ENCODE measurements at regions not wholly inside any gene's neighbourhood (a gene's known extent, or its start where the extent isn't known, plus 50 kb on each side); places are given as distances from the start of the nearest gene placed in this dataset.

DNA sequence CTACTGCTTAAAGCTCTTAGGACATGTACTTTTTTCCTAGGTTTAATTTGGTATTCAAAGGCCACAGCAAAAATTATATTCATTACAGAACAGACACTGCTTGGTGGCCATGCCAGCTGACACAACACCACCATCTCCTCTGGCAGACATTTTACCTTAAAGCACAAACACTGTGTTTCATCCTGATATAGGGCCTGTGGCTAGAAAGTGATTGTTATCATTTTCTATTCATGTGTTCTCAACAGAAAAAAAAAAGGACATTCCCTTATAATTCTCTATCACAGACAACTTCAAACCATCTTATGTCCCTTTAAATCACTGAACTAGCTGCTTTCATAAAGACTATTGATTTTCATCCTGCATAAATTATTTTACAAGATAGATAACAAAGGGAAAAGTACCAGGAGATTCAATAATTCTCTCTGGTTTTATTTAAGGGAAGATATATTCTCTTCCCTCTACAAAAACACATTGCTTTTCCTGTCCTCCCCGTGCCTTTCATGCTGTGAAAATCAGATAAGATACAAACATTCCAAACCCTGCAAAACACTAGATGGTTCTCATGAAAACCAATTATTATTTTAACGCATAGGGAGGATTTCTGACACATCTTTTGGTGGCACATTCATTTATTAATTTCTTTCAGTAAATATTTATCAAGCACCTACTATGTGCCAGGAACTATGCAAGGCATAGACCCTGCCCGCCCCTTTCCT, 139.3 kb upstream of the TMCC3 start:
- Mint-ChIP-seq H3K9me3 (no peaks in the 10 kb centered on the region), H3K27ac (no peak overlapping the region), H3K4me3 (no peak overlapping the region), H3K4me1 (peaks cover 2% of the 10 kb centered on the region), H3K27me3 (peaks cover 8% of the 10 kb centered on the region)
- DNase-seq (no peak), ATAC-seq (no peak)

DNA sequence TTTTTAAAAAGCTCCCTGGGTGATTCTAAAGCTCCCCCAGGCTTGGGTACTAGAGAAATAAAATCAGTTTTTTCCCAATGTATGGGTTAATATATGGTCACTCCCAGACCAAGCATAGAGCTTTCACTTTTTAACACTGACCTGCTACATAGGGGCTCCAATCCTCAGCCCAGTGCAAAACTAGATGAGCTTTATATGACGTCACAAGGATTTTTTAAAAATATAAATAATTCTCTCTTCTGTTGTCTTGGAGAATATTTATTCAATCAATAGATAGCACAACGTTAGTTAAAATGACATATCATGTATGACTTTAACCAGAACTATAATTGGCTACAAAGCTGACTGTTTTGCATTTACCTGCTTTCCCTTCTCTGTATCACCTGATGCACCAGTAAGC, 137.9 kb upstream of the TMCC3 start:
- ATAC-seq (no peak), DNase-seq (no peak)
- Mint-ChIP-seq H3K9me3 (no peaks in the 10 kb centered on the region), H3K27ac (no peak overlapping the region), H3K27me3 (peaks cover 8% of the 10 kb centered on the region), H3K4me3 (no peak overlapping the region), H3K4me1 (no peaks in the 10 kb centered on the region)

DNA sequence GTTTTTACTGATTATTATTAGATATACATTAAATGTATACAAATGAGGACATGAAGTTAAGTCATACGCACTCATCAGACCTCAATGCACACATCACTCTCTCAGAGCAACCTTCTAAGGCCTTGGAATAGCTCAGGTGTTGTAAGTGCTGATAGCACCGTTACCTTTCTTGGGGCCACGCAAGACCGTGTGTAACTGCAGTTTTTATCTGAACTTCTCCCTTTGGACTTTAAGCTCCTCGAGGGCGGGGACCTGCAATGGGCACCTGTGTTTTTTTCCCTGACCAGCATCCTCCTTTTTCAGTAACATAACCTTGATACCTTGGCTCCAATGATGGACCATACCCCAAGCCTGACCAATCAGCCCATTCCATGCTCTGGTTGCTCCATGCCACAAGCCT, 136.5 kb upstream of the TMCC3 start:
- ATAC-seq, result no peak
- no peak for DNase-seq
- Mint-ChIP-seq H3K9me3 (peaks cover 0 to 8% of the 10 kb centered on the region in 2 donors), H3K27me3 (peaks cover 19% of the 10 kb centered on the region), H3K4me3 (no peak overlapping the region), H3K4me1 (no peaks in the 10 kb centered on the region), H3K27ac (no peak overlapping the region)

DNA sequence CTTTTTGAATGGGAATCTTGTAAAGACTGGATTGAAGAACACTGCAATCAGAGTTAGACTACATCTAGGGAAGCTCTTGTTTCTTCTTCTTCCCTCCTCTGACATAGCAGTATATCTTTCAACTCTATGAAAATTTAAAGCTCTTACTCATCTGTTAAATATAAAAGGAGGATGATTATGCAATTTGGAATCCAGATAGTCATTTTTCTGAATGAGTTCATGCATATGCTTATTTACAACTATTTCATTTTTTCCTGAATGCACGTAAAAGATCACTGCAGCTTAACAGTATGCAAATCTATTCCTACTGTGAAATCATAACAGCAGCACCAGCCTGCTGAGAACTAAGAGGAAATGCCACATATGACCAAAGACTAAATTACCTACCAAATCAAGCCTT, 133.5 kb upstream of the TMCC3 start:
- Mint-ChIP-seq H3K27me3 (peaks cover 27% of the 10 kb centered on the region), H3K9me3 (peaks cover 0 to 8% of the 10 kb centered on the region in 2 donors), H3K27ac (no peak overlapping the region), H3K4me3 (no peak overlapping the region), H3K4me1 (no peaks in the 10 kb centered on the region)
- no peak for ATAC-seq
- DNase-seq, result no peak

DNA sequence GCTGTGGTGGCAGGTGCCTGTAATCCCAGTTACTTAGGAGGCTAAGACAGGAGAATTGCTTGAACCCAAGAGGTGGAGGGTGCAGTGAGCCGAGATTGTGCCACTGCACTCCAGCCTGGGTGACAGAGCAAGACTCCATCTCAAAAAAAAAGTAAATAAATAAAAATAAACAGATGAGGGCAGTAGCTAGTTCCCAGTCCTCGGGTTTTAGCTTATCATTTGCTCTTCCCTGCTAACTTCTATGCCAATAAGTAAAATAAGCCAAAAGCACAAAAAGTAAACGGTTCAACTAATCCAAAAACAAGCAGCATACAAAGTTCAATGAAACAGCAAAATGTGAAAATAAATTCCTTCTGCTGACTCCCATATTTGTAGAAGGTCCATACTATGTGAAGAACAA, 133.0 kb upstream of the TMCC3 start:
- H3K27ac Mint-ChIP-seq, result no peak overlapping the region
- H3K27me3 Mint-ChIP-seq, result peaks cover 29% of the 10 kb centered on the region
- no peak overlapping the region for H3K4me3 Mint-ChIP-seq
- ATAC-seq, result no peak
- H3K4me1 Mint-ChIP-seq, result no peaks in the 10 kb centered on the region
- DNase-seq, result no peak
- H3K9me3 Mint-ChIP-seq, result peaks cover 0 to 8% of the 10 kb centered on the region in 2 donors

DNA sequence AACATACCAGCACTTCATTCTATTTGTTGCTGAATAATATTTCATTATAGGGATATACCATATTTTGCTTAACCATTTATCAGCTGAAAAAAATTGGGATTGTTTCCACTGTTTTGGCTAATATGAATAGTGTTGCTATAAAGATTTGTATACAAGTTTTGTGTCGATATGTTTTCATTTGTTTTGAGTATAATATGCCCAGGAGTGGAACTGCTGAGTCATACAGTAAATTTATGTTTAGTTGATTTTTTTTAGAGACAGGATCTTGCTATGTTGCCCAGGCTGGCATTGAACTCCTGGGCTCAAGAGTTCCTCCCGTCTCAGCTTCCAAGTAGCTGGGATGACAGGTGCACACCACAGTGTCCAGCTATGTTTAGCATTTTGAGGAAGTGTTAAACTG, 131.5 kb upstream of the TMCC3 start:
- Mint-ChIP-seq H3K9me3 (peaks cover 0 to 8% of the 10 kb centered on the region in 2 donors), H3K4me3 (no peak overlapping the region), H3K27ac (no peak overlapping the region), H3K27me3 (peaks cover 39% of the 10 kb centered on the region), H3K4me1 (no peaks in the 10 kb centered on the region)
- ATAC-seq (no peak), DNase-seq (no peak)

DNA sequence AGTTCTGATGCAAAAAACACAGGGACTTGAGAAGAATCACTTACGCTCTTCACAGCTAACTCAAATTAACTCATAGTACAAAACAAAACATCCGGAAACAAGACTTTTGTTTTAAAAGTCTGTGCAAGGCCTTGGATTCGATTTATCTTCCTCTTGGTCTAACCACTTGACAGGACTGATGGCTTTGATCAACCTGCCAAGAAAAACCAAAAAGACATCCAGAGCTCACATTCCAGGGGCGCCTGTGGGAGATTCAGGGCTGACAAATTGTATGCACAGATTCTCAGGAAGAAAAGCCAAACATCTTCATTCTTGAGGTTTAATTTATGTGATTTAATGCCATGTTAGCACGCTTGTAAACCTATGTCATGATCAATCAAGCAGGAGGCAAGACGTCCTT, 129.1 kb upstream of the TMCC3 start:
- H3K27me3 Mint-ChIP-seq, result peaks cover 47% of the 10 kb centered on the region
- no peak for ATAC-seq
- no peak for DNase-seq
- no peak overlapping the region for H3K27ac Mint-ChIP-seq
- peaks cover 0 to 8% of the 10 kb centered on the region in 2 donors for H3K9me3 Mint-ChIP-seq
- H3K4me3 Mint-ChIP-seq, result no peak overlapping the region
- H3K4me1 Mint-ChIP-seq, result no peaks in the 10 kb centered on the region

DNA sequence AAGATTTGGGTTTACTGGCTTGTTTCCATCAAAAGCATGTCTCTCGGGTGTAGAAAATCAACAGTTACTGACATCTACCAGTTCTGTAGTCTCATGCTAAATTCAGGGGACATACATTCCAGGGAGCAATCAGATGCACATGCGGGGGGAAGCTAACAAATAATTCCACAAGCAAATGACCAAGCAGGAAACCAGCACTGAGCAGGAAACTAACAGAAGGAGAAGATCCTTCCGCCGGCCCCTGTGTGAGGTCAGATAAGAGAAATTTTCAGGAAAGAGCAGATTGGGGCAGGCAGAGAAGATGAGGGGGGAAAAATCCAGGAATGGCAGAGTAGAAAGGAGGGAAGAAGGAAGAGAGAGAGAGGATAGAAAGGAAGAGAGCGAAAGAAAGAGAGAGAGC, 127.6 kb upstream of the TMCC3 start:
- Mint-ChIP-seq H3K27me3 (peaks cover 45% of the 10 kb centered on the region), H3K27ac (no peak overlapping the region), H3K4me1 (no peaks in the 10 kb centered on the region), H3K4me3 (no peak overlapping the region), H3K9me3 (peaks cover 0 to 17% of the 10 kb centered on the region in 2 donors)
- DNase-seq (no peak), ATAC-seq (no peak)

DNA sequence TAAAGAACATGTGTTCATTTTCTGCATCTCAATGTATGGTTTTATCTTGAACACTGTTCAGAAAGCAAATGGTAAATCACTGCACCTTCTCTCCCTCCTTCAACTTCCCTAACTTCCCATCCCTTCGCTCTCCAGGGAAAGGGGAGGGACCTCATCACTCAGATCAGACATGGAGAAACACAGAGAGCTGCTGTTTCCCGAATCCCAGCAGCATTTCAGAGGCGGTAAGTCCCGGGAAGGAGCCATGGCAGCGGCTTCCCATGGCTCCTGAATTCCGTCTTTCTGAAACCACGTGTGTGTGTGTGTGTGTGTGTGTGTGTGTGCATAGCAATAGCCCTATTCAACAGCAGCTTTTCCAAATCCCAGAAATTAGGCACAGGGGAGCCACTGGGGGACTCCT, 125.4 kb upstream of the TMCC3 start:
- Mint-ChIP-seq H3K27me3 (peaks cover 39% of the 10 kb centered on the region), H3K4me3 (no peak overlapping the region), H3K4me1 (no peaks in the 10 kb centered on the region), H3K27ac (no peak overlapping the region), H3K9me3 (peaks cover 0 to 9% of the 10 kb centered on the region in 2 donors)
- no peak for DNase-seq
- ATAC-seq, result no peak

DNA sequence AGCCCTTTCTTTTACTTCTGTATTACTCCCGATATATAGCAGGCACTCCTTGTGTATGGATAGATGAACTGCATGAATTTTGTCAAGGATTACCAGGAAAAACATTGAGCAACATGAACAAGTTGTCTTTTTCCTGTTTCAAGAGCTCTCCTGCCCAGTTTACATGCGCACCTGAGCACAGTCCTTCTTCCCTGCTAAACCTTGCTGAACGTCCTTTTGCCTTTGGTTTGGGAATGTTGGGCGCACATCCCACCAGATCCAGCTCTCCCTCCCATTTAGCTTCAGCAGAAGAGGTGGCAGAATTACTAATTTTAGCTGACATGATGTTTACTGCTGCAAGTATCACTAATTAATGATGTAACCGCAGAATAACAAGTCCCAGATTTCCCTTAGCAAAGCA, 121.4 kb upstream of the TMCC3 start:
- Mint-ChIP-seq H3K27ac (no peak overlapping the region), H3K27me3 (peaks cover 41% of the 10 kb centered on the region), H3K4me1 (peaks cover 8% of the 10 kb centered on the region), H3K4me3 (no peak overlapping the region), H3K9me3 (peaks cover 0 to 9% of the 10 kb centered on the region in 2 donors)
- DNase-seq (no peak), ATAC-seq (no peak)

DNA sequence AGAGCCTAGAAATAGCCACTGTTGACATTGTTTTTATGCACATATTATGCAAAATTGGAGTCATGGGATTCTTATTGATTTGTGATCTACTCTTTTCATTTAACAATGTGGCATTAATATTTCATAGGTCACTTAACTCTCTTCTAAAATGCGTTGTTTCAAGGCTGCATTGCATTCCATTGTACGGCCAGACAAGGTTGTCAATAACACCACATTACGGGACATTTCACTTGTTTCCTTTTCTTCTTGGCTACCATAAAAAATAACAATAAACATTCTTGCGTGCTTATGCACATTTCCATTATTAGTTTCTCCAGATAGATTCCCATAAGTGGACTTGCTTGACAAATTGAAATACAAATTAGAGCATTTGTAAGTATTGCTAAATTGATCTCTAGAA, 120.8 kb upstream of the TMCC3 start:
- Mint-ChIP-seq H3K4me1 (peaks cover 8% of the 10 kb centered on the region), H3K27me3 (peaks cover 43% of the 10 kb centered on the region), H3K4me3 (no peak overlapping the region), H3K9me3 (peaks cover 0 to 9% of the 10 kb centered on the region in 2 donors), H3K27ac (no peak overlapping the region)
- DNase-seq (no peak), ATAC-seq (no peak)

DNA sequence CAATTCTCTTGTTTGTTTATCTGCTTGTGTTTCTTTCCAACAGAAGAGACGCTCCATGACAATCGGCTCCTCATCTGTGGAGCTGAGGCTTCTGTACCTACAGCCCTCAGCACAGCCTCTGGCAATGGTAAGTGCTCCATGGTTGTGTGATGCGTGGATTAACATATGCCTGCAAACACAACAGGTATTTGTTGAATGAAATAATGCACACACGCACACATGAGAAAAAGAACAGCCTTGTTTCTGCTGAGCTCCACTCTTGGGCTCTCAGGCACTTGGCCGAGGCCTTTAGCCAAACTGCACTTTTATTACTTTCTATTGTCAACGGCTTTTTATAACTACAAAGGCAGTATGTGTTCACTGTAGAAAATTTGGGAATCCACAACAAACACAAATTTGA, 120.4 kb upstream of the TMCC3 start:
- Mint-ChIP-seq H3K4me1 (peaks cover 8% of the 10 kb centered on the region), H3K4me3 (no peak overlapping the region), H3K27ac (no peak overlapping the region), H3K27me3 (peaks cover 40% of the 10 kb centered on the region), H3K9me3 (peaks cover 0 to 9% of the 10 kb centered on the region in 2 donors)
- no peak for DNase-seq
- ATAC-seq, result no peak

DNA sequence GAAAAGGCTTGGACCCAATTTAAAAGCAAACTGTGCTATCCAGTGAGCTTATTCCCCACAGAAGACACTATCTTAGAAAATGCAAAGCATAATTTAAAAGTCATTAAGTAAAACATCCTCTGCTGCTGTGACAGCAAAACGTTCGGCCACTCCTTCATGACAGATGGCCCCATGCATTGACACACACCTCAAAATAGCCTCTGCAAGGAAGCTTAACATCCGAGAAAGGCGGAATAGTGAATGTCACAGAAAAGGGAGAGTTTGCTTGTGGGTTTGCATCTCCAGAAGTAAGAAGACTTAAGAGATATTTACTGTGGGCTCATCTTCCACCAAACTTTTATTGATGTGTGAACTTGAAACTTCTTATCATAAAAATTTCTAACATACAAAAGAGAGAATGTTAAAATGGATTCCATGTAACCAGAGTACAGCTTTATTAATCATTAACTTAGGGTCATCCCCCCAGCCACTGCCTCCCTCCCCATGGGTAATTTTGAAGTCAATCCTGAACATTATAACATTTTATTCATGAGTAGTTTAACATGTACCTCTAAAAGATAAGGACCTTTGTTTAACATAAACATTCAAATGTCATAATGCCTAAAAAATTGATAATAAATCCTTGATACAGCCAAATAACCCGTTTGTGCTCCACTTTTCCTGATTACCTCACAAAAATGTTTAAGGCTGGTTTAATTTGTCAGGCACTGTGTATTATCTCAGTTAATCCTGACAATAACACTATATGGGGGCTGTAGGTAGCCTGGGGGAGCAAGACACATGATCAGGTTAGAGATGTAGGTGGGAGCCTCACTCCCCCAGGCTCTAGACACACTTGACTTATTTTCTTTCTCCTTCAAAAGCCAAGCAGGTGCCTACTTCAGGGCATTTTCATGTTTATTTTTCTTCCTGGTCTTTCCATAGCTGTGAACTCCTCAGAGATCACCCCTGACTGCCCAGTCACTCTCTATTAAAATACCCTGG, 119.7 kb upstream of the TMCC3 start:
- Mint-ChIP-seq H3K4me3 (no peak overlapping the region), H3K27ac (no peak overlapping the region), H3K27me3 (peaks cover 41% of the 10 kb centered on the region), H3K4me1 (peaks cover 8% of the 10 kb centered on the region), H3K9me3 (peaks cover 0 to 9% of the 10 kb centered on the region in 2 donors)
- ATAC-seq (no peak), DNase-seq (no peak)

DNA sequence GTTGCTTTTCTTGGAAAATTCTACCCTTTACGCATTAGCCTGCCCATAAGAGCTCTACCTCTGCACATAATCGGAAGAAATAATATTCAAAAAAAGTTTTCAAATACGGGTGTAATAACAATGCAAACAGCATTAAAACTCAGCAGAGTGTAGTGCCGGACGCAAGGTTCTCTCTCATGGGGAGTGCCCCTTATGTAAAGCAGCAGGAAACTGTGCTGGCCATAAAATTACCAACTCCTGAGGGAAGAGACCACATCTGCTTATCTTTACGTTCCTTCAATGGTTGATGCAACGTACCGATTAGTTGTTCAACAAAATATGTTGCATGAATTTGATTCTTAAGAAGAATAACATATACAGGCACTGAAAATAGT, 118.7 kb upstream of the TMCC3 start:
- DNase-seq (no peak), ATAC-seq (peak; percentile 71)
- Mint-ChIP-seq H3K27ac (no peak overlapping the region), H3K9me3 (peaks cover 0 to 4% of the 10 kb centered on the region in 2 donors), H3K4me1 (peaks cover 8% of the 10 kb centered on the region), H3K27me3 (peaks cover 47% of the 10 kb centered on the region), H3K4me3 (no peak overlapping the region)

DNA sequence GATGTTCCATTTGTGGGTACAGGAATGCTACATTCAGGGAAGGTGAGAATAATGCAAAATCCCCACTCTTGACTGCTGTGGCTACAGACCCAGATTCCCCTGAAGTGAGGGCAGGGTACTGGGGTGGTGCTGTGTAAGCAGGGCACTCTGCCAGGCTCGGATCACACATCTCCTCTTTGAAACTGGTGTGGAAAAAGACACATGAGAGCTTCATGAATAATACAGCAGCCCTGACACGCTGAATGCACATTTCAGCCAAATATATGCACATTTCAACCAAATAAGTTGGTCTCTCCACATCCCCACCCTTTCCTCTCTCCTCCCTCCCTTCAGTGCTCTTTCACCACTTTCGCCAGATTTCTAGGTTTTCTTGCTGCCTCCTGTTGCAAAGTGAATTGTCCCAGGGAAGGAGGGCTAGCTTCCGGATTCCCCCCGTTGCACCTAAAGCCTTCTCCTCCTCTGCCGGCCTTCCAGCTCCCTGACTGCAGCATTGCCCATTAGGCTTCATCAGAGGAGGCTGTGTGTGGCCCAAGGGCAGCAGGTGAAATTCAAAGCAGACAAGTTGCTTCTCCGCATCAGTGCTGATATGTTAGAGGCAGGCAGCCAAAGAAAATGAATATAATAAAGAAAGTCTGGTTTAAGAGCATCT, 118.2 kb upstream of the TMCC3 start:
- Mint-ChIP-seq H3K27me3 (peaks cover 47% of the 10 kb centered on the region), H3K27ac (peak overlapping the region in 1 of 2 donors; percentile 23), H3K4me3 (peak overlapping the region in 1 of 2 donors; percentile 54), H3K9me3 (no peaks in the 10 kb centered on the region), H3K4me1 (peaks cover 8% of the 10 kb centered on the region)
- DNase-seq, result no peak
- peak; percentile 9 for ATAC-seq

DNA sequence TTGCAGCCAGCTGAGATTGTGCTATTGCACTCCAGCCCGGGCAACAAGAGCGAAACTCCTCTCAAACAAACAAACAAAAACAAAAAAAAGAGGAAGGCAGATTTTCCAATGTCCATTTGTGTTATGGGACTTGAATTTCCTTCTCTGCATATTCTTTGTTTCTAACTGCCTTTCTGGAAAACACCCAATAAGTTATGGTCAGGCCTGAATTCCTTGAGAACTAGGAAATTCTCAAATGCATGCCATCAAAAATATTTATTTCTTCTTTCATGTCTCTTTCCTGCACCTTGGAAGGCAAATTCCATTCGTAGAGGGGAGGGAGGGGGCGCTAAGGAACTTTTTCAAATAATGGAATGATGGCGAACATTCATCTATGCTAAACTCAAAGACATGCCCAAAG, 117.6 kb upstream of the TMCC3 start:
- no peak overlapping the region for H3K27ac Mint-ChIP-seq
- peaks cover 8% of the 10 kb centered on the region for H3K4me1 Mint-ChIP-seq
- no peak overlapping the region for H3K4me3 Mint-ChIP-seq
- no peak for DNase-seq
- peaks cover 47% of the 10 kb centered on the region for H3K27me3 Mint-ChIP-seq
- ATAC-seq, result no peak
- H3K9me3 Mint-ChIP-seq, result no peaks in the 10 kb centered on the region
